HepG2 (cell line): ENCODE measurements at regions not wholly inside any gene's neighbourhood (a gene's known extent, or its start where the extent isn't known, plus 50 kb on each side); places are given as distances from the start of the nearest gene placed in this dataset.

Experiments used
- ATAC-seq: fragments of 200-7000 bp; cut with Tn5 transposase; 3 replicates; pipeline ENCODE4 v1.9.1; 2020; ENCODE audit warnings: mild to moderate bottlenecking, moderate library complexity
- BruUV-seq: library from RNA; stranded (reverse); fragments of 400-500 nt; replicated peaks from 2 replicates; lab custom pipeline; 2021; lab: Mats Ljungman, UMichigan
- CTCF ChIA-PET: fragments of 300-600 bp; formaldehyde crosslinking; extraction: SDS; loops from one replicate; lab custom pipeline; 2021; ENCODE audit warnings: low total read pairs, inconsistent platforms, low intra/inter-chr PET ratio; lab: Yijun Ruan, JAX
- POLR2A ChIA-PET: fragments of 350-600 bp; sonication (Branson Sonifier 250); formaldehyde crosslinking; loops from one replicate; lab custom pipeline; 2020; ENCODE audit warnings: antibody characterized with exemption, inconsistent platforms; lab: Yijun Ruan, JAX
- DNase-seq: peaks from one replicate; pipeline ENCODE4 v3.0.0-alpha.2; 2015; ENCODE audit warnings: low spot score
- FAIRE-seq: peaks from 3 replicates; lab custom pipeline; 2011; peaks lifted over from hg19 to GRCh38; lab: Jason Lieb, UNC
- H2AFZ ChIP-seq: one replicate; pipeline ENCODE4 v1.6.1; 2011; ENCODE audit warnings: low read length, inconsistent platforms
- H3K27ac ChIP-seq: fragments of 300-600 bp; 3 replicates; pipeline ENCODE4 v1.8.0; 2011; ENCODE audit warnings: mixed run types, mild to moderate bottlenecking, mixed read lengths, low read length, inconsistent platforms; ENCODE audit not compliant: insufficient read depth; ENCODE audit errors: extremely low read length
- H3K27me3 ChIP-seq, 2 experiments: fragments of 200-600 bp in 1 of 2; 2 replicates in 1 of 2; 3 replicates in 1 of 2; pipeline versions ENCODE4 v1.6.0 to v1.8.0; 2011; ENCODE audit warnings: low read length in 2 of 2, mild to moderate bottlenecking in 2 of 2, moderate library complexity in 2 of 2, inconsistent platforms in 1 of 2; ENCODE audit not compliant: insufficient read depth in 2 of 2, control insufficient read depth in 1 of 2
- H3K36me3 ChIP-seq, 2 experiments: fragments of 200-600 bp in 1 of 2; replicated peaks in 1 of 2; 2 replicates in 1 of 2; 3 replicates in 1 of 2; pipeline versions ENCODE4 v1.5.1 to v1.8.0; 2011; ENCODE audit warnings: low read length in 2 of 2, inconsistent platforms in 1 of 2; ENCODE audit not compliant: insufficient read depth in 2 of 2, control insufficient read depth in 1 of 2
- H3K4me1 ChIP-seq: 2 replicates; pipeline ENCODE4 v1.5.1; 2012; ENCODE audit warnings: low read length, inconsistent platforms; ENCODE audit not compliant: insufficient read depth
- H3K4me2 ChIP-seq: 2 replicates; pipeline ENCODE4 v1.6.0; 2011; ENCODE audit warnings: low read depth, low read length, inconsistent platforms
- H3K4me3 ChIP-seq, 3 experiments: fragments of 200-600 bp in 1 of 3; sonication (generic), shearing (Covaris generic) in 1 of 3; replicated peaks in 1 of 3; 2 replicates each; pipeline ENCODE4 v1.5.1; 2011 to 2016; ENCODE audit warnings: low read length in 3 of 3, inconsistent platforms in 2 of 3, low read depth in 2 of 3, mild to moderate bottlenecking in 2 of 3, control low read depth in 1 of 3, mixed read lengths in 1 of 3; ENCODE audit not compliant: insufficient read depth in 1 of 3
- H3K79me2 ChIP-seq: one replicate; pipeline ENCODE4 v1.6.1; 2011; ENCODE audit warnings: low read length, inconsistent platforms; ENCODE audit not compliant: insufficient read depth
- H3K9ac ChIP-seq: 2 replicates; pipeline ENCODE4 v1.6.0; 2011; ENCODE audit warnings: mild to moderate bottlenecking, low read depth, low read length, inconsistent platforms; ENCODE audit not compliant: insufficient read depth
- H3K9me3 ChIP-seq: 2 replicates; pipeline ENCODE4 v1.5.1; 2012; ENCODE audit warnings: mild to moderate bottlenecking, low read length
- H4K20me1 ChIP-seq: 2 replicates; pipeline ENCODE4 v1.6.0; 2011; ENCODE audit warnings: inconsistent platforms, mild to moderate bottlenecking, low read length, moderate library complexity; ENCODE audit not compliant: insufficient read depth
- AKNA ChIP-seq: sonication (generic); formaldehyde crosslinking; IDR thresholded peaks from 2 replicates; pipeline ENCODE4 v1.4.0; 2020; ENCODE audit warnings: missing genetic modification reagents, borderline replicate concordance
- ARID2 ChIP-seq: sonication (generic); formaldehyde crosslinking; IDR thresholded peaks from 2 replicates; pipeline ENCODE4 v1.8.1; 2022; ENCODE audit warnings: mild to moderate bottlenecking, missing genetic modification reagents, borderline replicate concordance
- HDAC6 ChIP-seq: fragments of 200-600 bp; sonication (generic); IDR thresholded peaks from 2 replicates; pipeline ENCODE4 v1.7.0; 2017; ENCODE audit warnings: mild to moderate bottlenecking, antibody characterized with exemption, low read length, low read depth
- KLF11 ChIP-seq: IDR thresholded peaks from 2 replicates; pipeline ENCODE4 v1.6.1; 2016; ENCODE audit warnings: missing compliant biosample characterization
- MAZ ChIP-seq, 2 experiments: sonication (generic) in 1 of 2; formaldehyde crosslinking in 1 of 2; IDR thresholded peaks; 2 replicates each; pipeline versions ENCODE4 v1.5.0 to v1.6.1; 2012 to 2020; ENCODE audit warnings: low read depth in 2 of 2, mild to moderate bottlenecking in 2 of 2, borderline replicate concordance in 1 of 2, improper control_type of control experiment in 1 of 2, low read length in 1 of 2, missing genetic modification reagents in 1 of 2, moderate library complexity in 1 of 2
- TBX3 ChIP-seq: fragments of 450-650 bp; IDR thresholded peaks from 2 replicates; pipeline ENCODE4 v1.6.1; 2017; ENCODE audit warnings: antibody characterized with exemption, mild to moderate bottlenecking, inconsistent platforms, borderline replicate concordance
- ZBTB33 ChIP-seq: sonication (generic); formaldehyde crosslinking; IDR thresholded peaks from 2 replicates; pipeline ENCODE4 v1.4.0; 2020; ENCODE audit warnings: missing genetic modification reagents
- ZC3H13 ChIP-seq: sonication (generic); formaldehyde crosslinking; IDR thresholded peaks from 2 replicates; pipeline ENCODE4 v1.8.1; 2023; ENCODE audit warnings: mild to moderate bottlenecking, missing genetic modification reagents, moderate library complexity
- ZKSCAN1 ChIP-seq: fragments of 150-350 bp; IDR thresholded peaks from 2 replicates; pipeline ENCODE4 v1.6.1; 2014; ENCODE audit warnings: low read length
- ZNF20 ChIP-seq: sonication (generic); formaldehyde crosslinking; IDR thresholded peaks from 2 replicates; pipeline ENCODE4 v1.4.0; 2020; ENCODE audit warnings: mild to moderate bottlenecking, moderate library complexity, missing genetic modification reagents
- WGBS: methylation state at CpG from one replicate; pipeline ENCODE4 v1.1.6; 2017; ENCODE audit warnings: low lambda C conversion rate; 5-methylcytosine and 5-hydroxymethylcytosine counted together
- in situ Hi-C: cut with HindIII; loops from 2 replicates; pipeline ENCODE4 v1.10.0; 2017; ENCODE audit warnings: low pct_unique_long_range_greater_than_20kb; ENCODE audit not compliant: extremely low pct_ligation_motif_present
- intact Hi-C: fragments of 100-400 bp; cut with micrococcal nuclease; formaldehyde crosslinking; loops from one replicate; pipeline ENCODE4 v1.10.0; 2022; ENCODE audit not compliant: unreplicated experiment

GRCh38 chr1:87916965-87917364 is 588.3 kb downstream of the LMO4 start (continued):
- no peak for TF ChIP-seq HDAC6
- TF ChIP-seq ZBTB33 (CRISPR knock-in tag) = no peak
- no peak for TF ChIP-seq MAZ (IDR thresholded peaks at IDR 0.05; ENCODE audit: borderline replicate concordance, low read depth, low read length)
- no peak for TF ChIP-seq MAZ (CRISPR knock-in tag; IDR thresholded peaks at IDR 0.05; ENCODE audit: low read depth)

GRCh38 chr1:87918398-87918797 is 589.7 kb downstream of the LMO4 start:
- TF ChIP-seq KLF11 (CRISPR knock-in tag) (no peak), ARID2 (CRISPR knock-in tag) (no peak), TBX3 (no peak), ZKSCAN1 (no peak), ZC3H13 (CRISPR knock-in tag) (no peak), AKNA (no peak), ZNF20 (no peak)
- TF ChIP-seq, all 625 proteins: peak for 0
- no peak overlapping the region for H3K4me3 ChIP-seq
- no peak overlapping the region for H3K4me2 ChIP-seq
- ChIA-PET POLR2A (no interaction called here), CTCF (no interaction called here)
- no peak overlapping the region for H3K27ac ChIP-seq
- no TSS peak for BruUV-seq
- no peaks in the 10 kb centered on the region for H3K4me1 ChIP-seq
- 5% methylated on average over 1 of the region's 1 CpG for WGBS
- H3K36me3 ChIP-seq = no peaks in the 10 kb centered on the region
- H3K27me3 ChIP-seq = no peaks in the 10 kb centered on the region
- no peak overlapping the region for H3K9ac ChIP-seq
- H3K9me3 ChIP-seq = peaks cover 8% of the 10 kb centered on the region; the same call in 1 of the 2 replicates
- DNase-seq = no peak
- in situ Hi-C loops (no loop called here), intact Hi-C loops (no loop called here)
- H2AFZ ChIP-seq = no peak overlapping the region
- H4K20me1 ChIP-seq = no peaks in the 10 kb centered on the region
- no peak for FAIRE-seq
- no peak for ATAC-seq
- H3K79me2 ChIP-seq = no peaks in the 10 kb centered on the region
